BLaER1 (cell line): ENCODE measurements at regions not wholly inside any gene's neighbourhood (a gene's known extent, or its start where the extent isn't known, plus 50 kb on each side); places are given as distances from the start of the nearest gene placed in this dataset.

Experiments used
- H3K27ac ChIP-seq: shearing (Covaris generic); formaldehyde crosslinking; 2 replicates; pipeline ENCODE4 v1.8.1; 2022
- H3K27me3 ChIP-seq: shearing (Covaris generic); formaldehyde crosslinking; 2 replicates; pipeline ENCODE4 v1.8.1; 2022
- H3K36me3 ChIP-seq: shearing (Covaris generic); formaldehyde crosslinking; 2 replicates; pipeline ENCODE4 v1.8.1; 2022
- H3K4me1 ChIP-seq: shearing (Covaris generic); formaldehyde crosslinking; 2 replicates; pipeline ENCODE4 v1.8.1; 2022
- H3K4me2 ChIP-seq: shearing (Covaris generic); formaldehyde crosslinking; 2 replicates; pipeline ENCODE4 v1.8.1; 2022
- H3K4me3 ChIP-seq: shearing (Covaris generic); formaldehyde crosslinking; 2 replicates; pipeline ENCODE4 v1.8.1; 2022
- H3K9ac ChIP-seq: shearing (Covaris generic); formaldehyde crosslinking; 2 replicates; pipeline ENCODE4 v1.8.1; 2022
- H3K9me3 ChIP-seq: shearing (Covaris generic); formaldehyde crosslinking; 2 replicates; pipeline ENCODE4 v1.8.1; 2022
- H4K20me1 ChIP-seq: shearing (Covaris generic); formaldehyde crosslinking; 2 replicates; pipeline ENCODE4 v1.8.1; 2022
- Cebpa-rat ChIP-seq: shearing (Covaris generic); IDR thresholded peaks from 2 replicates; pipeline ENCODE4 v1.8.1; 2022

DNA sequence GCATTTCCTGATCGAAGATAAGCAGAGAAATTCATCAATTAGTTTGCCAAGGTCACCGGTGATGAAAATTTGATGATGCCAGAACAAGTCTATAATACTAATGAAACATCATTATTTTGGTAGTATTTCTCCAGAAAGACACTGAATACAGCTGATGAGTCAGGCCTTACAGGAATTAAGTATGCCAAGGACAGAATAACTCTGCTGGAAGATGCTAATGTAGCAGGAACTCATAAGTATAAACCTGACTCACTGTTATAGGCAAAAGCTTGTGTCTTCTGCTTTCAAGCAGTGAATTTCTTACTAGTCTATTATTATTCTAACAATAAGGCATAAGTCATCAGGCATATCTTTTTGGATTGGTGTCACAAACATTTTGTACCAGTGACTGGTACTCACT is 1825.1 kb upstream of the IGFBP7 start:
- Histone ChIP-seq H3K27me3 (no peaks in the 10 kb centered on the region), H3K4me2 (no peak overlapping the region), H3K4me3 (no peak overlapping the region), H4K20me1 (no peaks in the 10 kb centered on the region), H3K9me3 (no peaks in the 10 kb centered on the region), H3K9ac (no peak overlapping the region), H3K36me3 (no peaks in the 10 kb centered on the region), H3K4me1 (no peaks in the 10 kb centered on the region), H3K27ac (no peak overlapping the region)
- no peak for TF ChIP-seq Cebpa-rat

DNA sequence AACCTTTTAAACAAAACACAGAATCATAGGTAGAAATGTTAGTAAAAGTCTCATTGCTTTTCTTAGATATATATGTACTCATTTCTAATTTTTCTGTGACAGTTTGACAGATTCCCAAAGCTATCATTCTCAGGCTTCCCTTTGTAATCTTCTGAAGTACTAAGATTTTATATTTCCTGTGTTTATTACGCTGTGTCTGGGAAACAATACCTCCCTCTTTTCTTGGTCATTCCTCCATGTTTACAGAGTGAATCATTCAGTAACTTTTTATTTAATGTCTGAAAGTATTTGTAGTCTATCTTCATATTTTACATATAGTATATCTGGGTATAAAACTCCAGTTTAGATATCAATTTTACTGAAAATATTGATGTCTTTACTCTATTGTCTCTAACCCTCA is 1826.3 kb upstream of the IGFBP7 start:
- no peaks in the 10 kb centered on the region for H4K20me1 ChIP-seq
- H3K9ac ChIP-seq, result no peak overlapping the region
- no peak overlapping the region for H3K4me2 ChIP-seq
- H3K36me3 ChIP-seq, result no peaks in the 10 kb centered on the region
- no peak overlapping the region for H3K27ac ChIP-seq
- no peak overlapping the region for H3K4me3 ChIP-seq
- H3K4me1 ChIP-seq, result no peaks in the 10 kb centered on the region
- H3K27me3 ChIP-seq, result no peaks in the 10 kb centered on the region
- H3K9me3 ChIP-seq, result no peaks in the 10 kb centered on the region
- TF ChIP-seq Cebpa-rat, result no peak

DNA sequence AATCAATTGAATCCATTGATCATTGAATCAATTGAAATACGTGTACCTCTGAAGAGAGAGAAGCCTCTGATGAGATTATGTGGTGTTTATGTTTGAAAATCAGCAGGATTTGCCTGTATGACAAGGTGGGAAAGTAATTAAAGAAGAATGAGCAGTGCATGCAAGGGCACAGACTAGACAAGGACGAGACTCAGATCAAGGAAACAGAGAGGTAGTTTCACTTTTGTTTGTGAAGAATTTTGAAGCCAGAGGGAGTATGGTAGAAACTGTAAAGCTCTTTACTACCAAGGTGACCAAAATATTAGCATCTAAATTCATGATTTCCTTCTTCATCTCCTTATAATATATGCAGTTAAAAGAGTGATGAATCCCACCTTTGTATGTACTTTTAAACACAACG is 1830.0 kb upstream of the IGFBP7 start:
- Histone ChIP-seq H3K4me3 (no peak overlapping the region), H3K4me1 (no peaks in the 10 kb centered on the region), H4K20me1 (no peaks in the 10 kb centered on the region), H3K9ac (no peak overlapping the region), H3K9me3 (peaks cover 4% of the 10 kb centered on the region; the same call in 1 of the 2 replicates), H3K27me3 (no peaks in the 10 kb centered on the region), H3K27ac (no peak overlapping the region), H3K4me2 (no peak overlapping the region), H3K36me3 (no peaks in the 10 kb centered on the region)
- no peak for TF ChIP-seq Cebpa-rat

GRCh38 chr4:58941286-58941685 is 1831.1 kb upstream of the IGFBP7 start:
- Histone ChIP-seq H3K9me3 (peaks cover 4% of the 10 kb centered on the region; the same call in 1 of the 2 replicates), H3K27me3 (no peaks in the 10 kb centered on the region), H4K20me1 (no peaks in the 10 kb centered on the region), H3K9ac (no peak overlapping the region), H3K27ac (no peak overlapping the region), H3K4me3 (no peak overlapping the region), H3K36me3 (no peaks in the 10 kb centered on the region), H3K4me2 (no peak overlapping the region), H3K4me1 (no peaks in the 10 kb centered on the region)
- TF ChIP-seq Cebpa-rat, result no peak

- Histone ChIP-seq H3K36me3 (no peaks in the 10 kb centered on the region), H3K9ac (no peak overlapping the region), H3K4me3 (no peak overlapping the region), H3K27me3 (no peaks in the 10 kb centered on the region), H3K27ac (no peak overlapping the region), H4K20me1 (no peaks in the 10 kb centered on the region), H3K4me2 (no peak overlapping the region), H3K4me1 (no peaks in the 10 kb centered on the region), H3K9me3 (no peaks in the 10 kb centered on the region)
- TF ChIP-seq Cebpa-rat, result no peak
These were observed 1843.4 kb upstream of the IGFBP7 start for GRCh38 chr4:58953575-58953974.

GRCh38 chr4:58957711-58958110 is 1847.5 kb upstream of the IGFBP7 start:
- Histone ChIP-seq H3K9me3 (no peaks in the 10 kb centered on the region), H3K27ac (no peak overlapping the region), H3K9ac (no peak overlapping the region), H4K20me1 (no peaks in the 10 kb centered on the region), H3K4me2 (no peak overlapping the region), H3K4me1 (no peaks in the 10 kb centered on the region), H3K4me3 (no peak overlapping the region), H3K36me3 (no peaks in the 10 kb centered on the region), H3K27me3 (no peaks in the 10 kb centered on the region)
- no peak for TF ChIP-seq Cebpa-rat

GRCh38 chr4:58961283-58961682 is 1851.1 kb upstream of the IGFBP7 start:
- H3K27ac ChIP-seq, result no peak overlapping the region
- no peak overlapping the region for H3K9ac ChIP-seq
- H3K4me3 ChIP-seq, result no peak overlapping the region
- no peaks in the 10 kb centered on the region for H4K20me1 ChIP-seq
- H3K4me1 ChIP-seq, result no peaks in the 10 kb centered on the region
- H3K27me3 ChIP-seq, result no peaks in the 10 kb centered on the region
- no peak for TF ChIP-seq Cebpa-rat
- H3K4me2 ChIP-seq, result no peak overlapping the region
- H3K9me3 ChIP-seq, result no peaks in the 10 kb centered on the region
- H3K36me3 ChIP-seq, result no peaks in the 10 kb centered on the region

DNA sequence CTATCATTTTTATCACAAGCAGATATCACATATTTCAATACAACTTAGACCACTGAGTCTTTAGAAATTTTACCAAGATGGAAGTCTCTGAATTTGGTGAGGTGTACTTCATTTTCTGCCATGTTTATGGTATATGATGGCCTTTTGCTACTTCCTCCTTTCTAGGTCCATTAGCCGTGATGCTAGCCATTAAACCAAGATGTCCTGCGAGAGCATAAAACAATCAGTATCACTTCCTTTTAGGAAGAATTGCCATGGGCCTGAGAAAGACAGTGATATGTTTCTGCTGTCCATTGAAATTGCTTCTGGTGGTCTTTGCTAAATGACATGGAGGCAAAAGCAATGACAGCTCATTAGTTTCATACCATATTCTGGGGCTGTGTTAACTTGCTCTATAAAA is 1851.7 kb upstream of the IGFBP7 start:
- no peaks in the 10 kb centered on the region for H3K27me3 ChIP-seq
- H3K4me2 ChIP-seq, result no peak overlapping the region
- no peak overlapping the region for H3K4me3 ChIP-seq
- H3K27ac ChIP-seq, result no peak overlapping the region
- TF ChIP-seq Cebpa-rat, result no peak
- H4K20me1 ChIP-seq, result no peaks in the 10 kb centered on the region
- no peaks in the 10 kb centered on the region for H3K9me3 ChIP-seq
- no peak overlapping the region for H3K9ac ChIP-seq
- H3K4me1 ChIP-seq, result no peaks in the 10 kb centered on the region
- H3K36me3 ChIP-seq, result no peaks in the 10 kb centered on the region

DNA sequence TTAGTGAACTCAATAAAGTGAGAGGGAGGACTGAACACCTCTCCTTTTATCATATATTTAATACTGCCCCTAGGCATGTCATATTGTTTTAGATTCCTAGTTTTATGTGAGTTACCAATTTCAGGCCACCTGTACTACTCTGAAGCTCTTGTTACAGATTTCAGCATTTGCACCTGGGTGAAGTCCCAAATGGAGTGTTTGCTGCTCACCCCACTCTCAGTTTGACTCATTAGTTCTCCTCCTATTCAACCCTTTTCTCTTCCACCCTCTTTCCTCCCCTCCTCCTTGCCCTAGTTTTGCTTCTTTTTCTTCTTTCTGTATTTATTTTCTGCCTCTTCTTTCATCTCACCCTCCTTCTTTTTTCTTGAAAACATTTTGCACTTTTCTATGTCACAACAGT is 1852.2 kb upstream of the IGFBP7 start:
- no peaks in the 10 kb centered on the region for H3K36me3 ChIP-seq
- no peaks in the 10 kb centered on the region for H3K27me3 ChIP-seq
- H3K4me2 ChIP-seq, result no peak overlapping the region
- H3K9ac ChIP-seq, result no peak overlapping the region
- H4K20me1 ChIP-seq, result no peaks in the 10 kb centered on the region
- no peaks in the 10 kb centered on the region for H3K9me3 ChIP-seq
- no peak for TF ChIP-seq Cebpa-rat
- no peak overlapping the region for H3K27ac ChIP-seq
- H3K4me3 ChIP-seq, result no peak overlapping the region
- no peaks in the 10 kb centered on the region for H3K4me1 ChIP-seq

GRCh38 chr4:58981828-58982227 is 1871.6 kb upstream of the IGFBP7 start:
- TF ChIP-seq Cebpa-rat, result no peak
- H3K9ac ChIP-seq, result no peak overlapping the region
- H3K4me3 ChIP-seq, result no peak overlapping the region
- H3K27me3 ChIP-seq, result no peaks in the 10 kb centered on the region
- no peaks in the 10 kb centered on the region for H3K9me3 ChIP-seq
- no peaks in the 10 kb centered on the region for H4K20me1 ChIP-seq
- H3K4me1 ChIP-seq, result no peaks in the 10 kb centered on the region
- H3K4me2 ChIP-seq, result no peak overlapping the region
- H3K36me3 ChIP-seq, result no peaks in the 10 kb centered on the region
- no peak overlapping the region for H3K27ac ChIP-seq

DNA sequence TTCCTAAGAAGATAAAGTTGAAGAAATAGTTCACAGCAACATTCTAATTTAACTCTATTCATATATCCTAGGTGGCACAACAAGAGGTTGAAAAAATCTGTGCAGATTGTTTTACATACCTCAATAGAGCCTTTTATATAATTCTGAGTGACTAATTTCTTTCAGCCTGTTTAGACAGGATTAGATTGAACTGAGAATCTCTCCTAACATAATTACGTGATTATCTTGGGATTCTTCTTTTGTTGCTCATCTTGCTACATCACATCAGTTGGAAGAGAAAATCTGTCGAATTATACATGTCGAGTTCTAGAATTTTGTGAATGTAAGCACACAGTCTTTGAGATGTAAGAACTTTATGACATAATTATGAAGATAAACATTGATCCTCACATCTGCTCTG is 1873.7 kb upstream of the IGFBP7 start:
- Histone ChIP-seq H3K27me3 (no peaks in the 10 kb centered on the region), H3K27ac (no peak overlapping the region), H4K20me1 (no peaks in the 10 kb centered on the region), H3K9me3 (no peaks in the 10 kb centered on the region), H3K4me1 (no peaks in the 10 kb centered on the region), H3K36me3 (no peaks in the 10 kb centered on the region), H3K4me3 (no peak overlapping the region), H3K9ac (no peak overlapping the region), H3K4me2 (no peak overlapping the region)
- TF ChIP-seq Cebpa-rat, result no peak
